ENCODE measurements at regions not wholly inside any gene's neighbourhood (a gene's known extent, or its start where the extent isn't known, plus 50 kb on each side); places are given as distances from the start of the nearest gene placed in this dataset.

- no peak for TF ChIP-seq RERE (CRISPR knock-in tag; IDR thresholded peaks at IDR 0.05; ENCODE audit: borderline replicate concordance)
- TF ChIP-seq TCF7 (IDR thresholded peaks at IDR 0.05; ENCODE audit: borderline replicate concordance), result no peak
- peak; percentile 79 for TF ChIP-seq SOX6 (IDR thresholded peaks at IDR 0.05)
- no peak for TF ChIP-seq KDM4B (IDR thresholded peaks at IDR 0.05; ENCODE audit: borderline replicate concordance in 2 of 2, low read depth in 1 of 2)
- no peak for TF ChIP-seq ZFP91 (CRISPR knock-in tag; IDR thresholded peaks at IDR 0.05)
- TF ChIP-seq MLX (CRISPR knock-in tag; conservative IDR thresholded peaks at IDR 0.05), result no peak
- no peak for TF ChIP-seq GTF2A2 (tag; IDR thresholded peaks at IDR 0.05)
- TF ChIP-seq NR0B1 (IDR thresholded peaks at IDR 0.05; ENCODE audit: partially characterized antibody), result no peak
- no peak for TF ChIP-seq CBX3 (IDR thresholded peaks at IDR 0.05; ENCODE audit: borderline replicate concordance in 1 of 2, low read length in 2 of 2)
- TF ChIP-seq STAT5A (IDR thresholded peaks at IDR 0.05; ENCODE audit: borderline replicate concordance, low read length), result peak; percentile 39; the same call in 1 of the 2 replicates
- TF ChIP-seq PTBP1 (IDR thresholded peaks at IDR 0.05; ENCODE audit: low read depth, low read length), result no peak
- TF ChIP-seq RAD21 (CRISPR knock-in tag; conservative IDR thresholded peaks at IDR 0.05 in 1 of 2, IDR thresholded peaks at IDR 0.05 in 1 of 2), result peak; percentile 39 to 53
- no peak for TF ChIP-seq CTCFL (IDR thresholded peaks at IDR 0.05; ENCODE audit: borderline replicate concordance, insufficient read depth, low read depth, low read length, poor library complexity, severe bottlenecking)
- TF ChIP-seq RFX1 (IDR thresholded peaks at IDR 0.05), result no peak
- TF ChIP-seq SP1 (CRISPR knock-in tag; IDR thresholded peaks at IDR 0.05), result no peak
Observed at GRCh38 chr9:14433351-14434157, 119.6 kb upstream of the NFIB start (continued).

All from K562 (cell line).